ENCODE measurements at regions not wholly inside any gene's neighbourhood (a gene's known extent, or its start where the extent isn't known, plus 50 kb on each side); places are given as distances from the start of the nearest gene placed in this dataset.

DNA sequence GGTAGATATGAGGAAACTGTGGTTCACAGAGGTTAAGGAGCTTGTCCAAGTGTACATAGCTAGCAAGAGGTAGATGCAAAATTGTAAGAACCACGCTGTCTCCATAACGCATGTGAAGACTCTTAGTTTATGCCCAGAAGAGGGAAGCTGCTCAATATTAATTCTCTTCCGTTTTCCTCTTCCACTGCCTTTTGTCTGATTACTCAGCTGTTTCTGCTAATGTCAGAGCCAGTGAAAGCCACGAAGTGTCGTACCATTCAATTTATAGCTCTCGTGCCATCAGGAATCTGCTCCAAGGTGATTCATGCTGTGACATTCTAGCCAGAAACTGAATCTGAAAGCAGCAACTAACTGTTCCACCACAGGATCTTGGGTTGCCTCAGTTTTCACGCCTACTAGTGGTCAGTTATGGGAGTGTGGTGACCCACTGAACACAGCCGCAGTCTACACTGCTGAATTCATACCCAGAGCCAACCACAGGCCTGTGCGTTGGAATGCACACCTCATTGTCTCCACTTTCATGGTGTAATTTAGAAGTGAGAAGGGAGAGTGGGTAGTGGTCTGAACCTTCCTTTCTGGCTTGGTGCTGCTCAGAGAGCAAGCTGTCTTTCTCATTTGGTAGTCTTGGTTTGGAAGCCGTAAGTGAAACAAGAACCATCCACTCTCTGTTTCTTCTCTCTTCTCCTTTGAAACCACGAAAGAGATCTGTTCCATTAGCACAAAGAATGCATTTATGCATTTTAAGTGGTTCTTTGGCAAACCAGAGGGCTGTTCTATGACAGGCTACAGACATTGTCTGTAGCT, 74.2 kb upstream of the NAP1L1 start:
- BruUV-seq (replicated peaks), result no TSS peak
- no peaks in the 10 kb centered on the region for H3K27me3 Mint-ChIP-seq (ENCODE audit: insufficient read depth, unreplicated experiment)
- ChIA-PET POLR2A (interaction anchor here (0.6 to 1.6 kb wide), 4 partner anchors 8 to 354 kb away, joined by 3 to 5 read pairs (median 3); no protein-coding TSS in a partner anchor), CTCF (interaction anchor here (0.6 to 1.2 kb wide), 7 partner anchors 8 to 397 kb away, joined by 3 read pairs; no protein-coding TSS in a partner anchor)
- H3K27ac Mint-ChIP-seq (ENCODE audit: low read depth, unreplicated experiment), result peak overlapping the region; percentile 16
- no peaks in the 10 kb centered on the region for H3K9me3 Mint-ChIP-seq (ENCODE audit: unreplicated experiment)
- TF ChIP-seq, protein P1, sequence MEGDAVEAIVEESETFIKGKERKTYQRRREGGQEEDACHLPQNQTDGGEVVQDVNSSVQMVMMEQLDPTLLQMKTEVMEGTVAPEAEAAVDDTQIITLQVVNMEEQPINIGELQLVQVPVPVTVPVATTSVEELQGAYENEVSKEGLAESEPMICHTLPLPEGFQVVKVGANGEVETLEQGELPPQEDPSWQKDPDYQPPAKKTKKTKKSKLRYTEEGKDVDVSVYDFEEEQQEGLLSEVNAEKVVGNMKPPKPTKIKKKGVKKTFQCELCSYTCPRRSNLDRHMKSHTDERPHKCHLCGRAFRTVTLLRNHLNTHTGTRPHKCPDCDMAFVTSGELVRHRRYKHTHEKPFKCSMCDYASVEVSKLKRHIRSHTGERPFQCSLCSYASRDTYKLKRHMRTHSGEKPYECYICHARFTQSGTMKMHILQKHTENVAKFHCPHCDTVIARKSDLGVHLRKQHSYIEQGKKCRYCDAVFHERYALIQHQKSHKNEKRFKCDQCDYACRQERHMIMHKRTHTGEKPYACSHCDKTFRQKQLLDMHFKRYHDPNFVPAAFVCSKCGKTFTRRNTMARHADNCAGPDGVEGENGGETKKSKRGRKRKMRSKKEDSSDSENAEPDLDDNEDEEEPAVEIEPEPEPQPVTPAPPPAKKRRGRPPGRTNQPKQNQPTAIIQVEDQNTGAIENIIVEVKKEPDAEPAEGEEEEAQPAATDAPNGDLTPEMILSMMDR (IDR thresholded peaks at IDR 0.05; ENCODE audit: unreplicated experiment), result peak; percentile 40
- peak; percentile 74 for DNase-seq (ENCODE audit: unreplicated experiment)
- intact Hi-C loops (cut with micrococcal nuclease), result loop anchor here (1.0 kb wide), 1 partner anchor 189 kb away; no protein-coding TSS in a partner anchor
- no peaks in the 10 kb centered on the region for H3K36me3 Mint-ChIP-seq (ENCODE audit: insufficient read depth, unreplicated experiment)
- H3K4me1 Mint-ChIP-seq (ENCODE audit: insufficient read depth, unreplicated experiment), result peaks cover 8% of the 10 kb centered on the region
- no peak overlapping the region for H3K4me3 Mint-ChIP-seq (ENCODE audit: unreplicated experiment)

DNA sequence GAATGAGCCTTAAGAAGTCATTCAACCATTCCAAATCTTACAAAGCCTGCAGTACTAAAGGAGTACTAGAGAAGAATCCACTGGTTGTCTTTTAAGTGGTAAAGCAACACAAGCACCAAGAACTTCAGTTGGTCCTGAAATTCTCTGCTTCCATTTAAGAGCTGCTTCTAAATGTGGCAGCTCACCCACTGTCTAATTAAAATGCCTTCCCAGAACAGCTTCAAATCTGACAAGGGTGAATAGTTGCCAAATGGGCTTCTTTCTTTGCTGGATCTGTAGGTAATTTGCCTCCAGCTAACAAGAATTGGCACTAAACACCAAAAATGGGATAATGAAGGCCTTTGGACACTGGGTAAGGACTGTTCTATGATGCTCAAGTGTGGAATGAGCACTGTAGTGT, 72.2 kb upstream of the NAP1L1 start:
- no peak for DNase-seq (ENCODE audit: unreplicated experiment)
- Mint-ChIP-seq H3K9me3 (ENCODE audit: unreplicated experiment) (no peaks in the 10 kb centered on the region), H3K27me3 (ENCODE audit: insufficient read depth, unreplicated experiment) (no peaks in the 10 kb centered on the region), H3K36me3 (ENCODE audit: insufficient read depth, unreplicated experiment) (no peaks in the 10 kb centered on the region), H3K4me3 (ENCODE audit: unreplicated experiment) (no peak overlapping the region), H3K4me1 (ENCODE audit: insufficient read depth, unreplicated experiment) (peaks cover 8% of the 10 kb centered on the region), H3K27ac (ENCODE audit: low read depth, unreplicated experiment) (no peak overlapping the region)
- TF ChIP-seq, protein P1 (IDR thresholded peaks at IDR 0.05; ENCODE audit: unreplicated experiment), result no peak
- CTCF ChIA-PET, result interaction anchor here (0.5 to 1.2 kb wide), 2 partner anchors 21 to 62 kb away, joined by 3 read pairs; no protein-coding TSS in a partner anchor
- BruUV-seq (replicated peaks), result no TSS peak
- intact Hi-C loops (cut with micrococcal nuclease), result no loop called here
- POLR2A ChIA-PET, result interaction anchor here (1.0 kb wide), 1 partner anchor 9 kb away, joined by 4 read pairs; no protein-coding TSS in a partner anchor

DNA sequence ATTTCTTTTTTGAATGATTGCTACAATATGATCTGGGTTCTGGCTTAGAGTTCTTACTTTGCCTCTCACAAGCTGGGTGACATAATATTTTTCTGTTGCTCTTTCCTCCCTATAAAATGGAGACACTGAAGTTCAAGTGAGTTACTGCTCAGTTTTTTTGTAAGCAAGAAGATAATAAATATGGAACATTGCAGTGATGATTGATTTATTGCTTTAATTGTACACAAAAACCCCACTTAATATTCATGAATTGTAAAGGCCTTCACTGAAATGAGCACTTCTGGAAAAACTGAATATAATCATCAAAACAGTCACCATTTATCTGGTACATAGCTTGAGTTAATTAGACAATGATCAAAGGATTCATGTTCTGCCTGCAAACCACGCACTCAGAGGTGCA, 71.8 kb upstream of the NAP1L1 start:
- DNase-seq (ENCODE audit: unreplicated experiment), result no peak
- no TSS peak for BruUV-seq (replicated peaks)
- H3K36me3 Mint-ChIP-seq (ENCODE audit: insufficient read depth, unreplicated experiment), result no peaks in the 10 kb centered on the region
- TF ChIP-seq, protein P1 (IDR thresholded peaks at IDR 0.05; ENCODE audit: unreplicated experiment), result no peak
- H3K4me3 Mint-ChIP-seq (ENCODE audit: unreplicated experiment), result no peak overlapping the region
- peaks cover 8% of the 10 kb centered on the region for H3K4me1 Mint-ChIP-seq (ENCODE audit: insufficient read depth, unreplicated experiment)
- H3K9me3 Mint-ChIP-seq (ENCODE audit: unreplicated experiment), result no peaks in the 10 kb centered on the region
- CTCF ChIA-PET, result interaction anchor here (0.5 to 1.0 kb wide), 2 partner anchors 61 to 190 kb away, joined by 3 read pairs; no protein-coding TSS in a partner anchor
- POLR2A ChIA-PET, result interaction anchor here (1.0 kb wide), 1 partner anchor 10 kb away, joined by 4 read pairs; no protein-coding TSS in a partner anchor
- intact Hi-C loops (cut with micrococcal nuclease), result no loop called here
- H3K27ac Mint-ChIP-seq (ENCODE audit: low read depth, unreplicated experiment), result no peak overlapping the region
- H3K27me3 Mint-ChIP-seq (ENCODE audit: insufficient read depth, unreplicated experiment), result no peaks in the 10 kb centered on the region

DNA sequence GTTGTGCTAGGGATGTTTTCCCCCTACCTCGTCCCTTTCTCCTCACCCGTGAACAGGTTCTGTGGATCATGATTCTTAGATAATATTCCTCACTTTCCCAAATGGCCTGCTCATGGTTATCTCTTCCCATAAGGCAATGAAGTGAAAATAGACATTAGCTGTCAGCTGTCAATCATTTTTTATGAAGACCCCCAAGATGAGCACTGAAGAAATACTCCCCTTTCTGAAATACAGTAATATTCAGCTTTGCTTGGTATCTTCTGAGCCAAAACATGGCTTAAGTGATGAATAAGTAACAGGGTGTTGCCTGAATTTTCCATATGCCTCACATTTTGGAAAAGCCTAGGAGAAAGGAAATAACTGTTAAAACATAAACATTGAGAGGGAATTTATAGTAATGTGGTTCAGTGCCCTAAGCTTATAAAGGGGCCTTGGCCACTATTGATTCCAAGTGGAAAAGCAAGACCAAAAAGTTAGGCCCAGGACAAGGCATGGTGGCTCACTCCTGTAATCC, 70.7 kb upstream of the NAP1L1 start:
- Mint-ChIP-seq H3K27me3 (ENCODE audit: insufficient read depth, unreplicated experiment) (no peaks in the 10 kb centered on the region), H3K4me1 (ENCODE audit: insufficient read depth, unreplicated experiment) (peaks cover 8% of the 10 kb centered on the region), H3K36me3 (ENCODE audit: insufficient read depth, unreplicated experiment) (no peaks in the 10 kb centered on the region), H3K27ac (ENCODE audit: low read depth, unreplicated experiment) (no peak overlapping the region), H3K9me3 (ENCODE audit: unreplicated experiment) (no peaks in the 10 kb centered on the region), H3K4me3 (ENCODE audit: unreplicated experiment) (no peak overlapping the region)
- ChIA-PET POLR2A (interaction anchor here (1.2 kb wide), 1 partner anchor 29 kb away, joined by 4 read pairs; no protein-coding TSS in a partner anchor), CTCF (interaction anchor here (0.5 to 0.9 kb wide), 3 partner anchors 57 to 849 kb away, joined by 3 to 4 read pairs (median 3); no protein-coding TSS in a partner anchor)
- intact Hi-C loops (cut with micrococcal nuclease), result no loop called here
- TF ChIP-seq, protein P1 (IDR thresholded peaks at IDR 0.05; ENCODE audit: unreplicated experiment), result no peak
- DNase-seq (ENCODE audit: unreplicated experiment), result no peak
- no TSS peak for BruUV-seq (replicated peaks)

All from MCF 10A (cell line).